ENCODE measurements at regions not wholly inside any gene's neighbourhood (a gene's known extent, or its start where the extent isn't known, plus 50 kb on each side); places are given as distances from the start of the nearest gene placed in this dataset.

GRCh38 chr2:88269836-88270235 is 99.7 kb downstream of the THNSL2 start:
- no peak for DNase-seq
- no peak overlapping the region for H3K27ac ChIP-seq (ENCODE audit: low read length in 2 of 2)
- Mint-ChIP-seq H3K27ac (no peak overlapping the region), H3K27me3 (peaks cover 10% of the 10 kb centered on the region), H3K4me1 (peaks cover 3% of the 10 kb centered on the region), H3K4me3 (no peak overlapping the region), H3K9me3 (ENCODE audit: insufficient read depth) (no peaks in the 10 kb centered on the region)
- H3K79me2 ChIP-seq (ENCODE audit: control insufficient read depth, insufficient read depth, low read length) = no peaks in the 10 kb centered on the region
- TF ChIP-seq CTCF (IDR thresholded peaks at IDR 0.05) (no peak), EZH2 (IDR thresholded peaks at IDR 0.05; ENCODE audit: borderline replicate concordance, insufficient read depth, low read depth, low read length, poor library complexity, severe bottlenecking) (no peak)
- H2AFZ ChIP-seq (ENCODE audit: insufficient read depth, low read depth, low read length, poor library complexity, severe bottlenecking) = no peak overlapping the region
- H3K36me3 ChIP-seq (replicated peaks in 1 of 2; ENCODE audit: control extremely low read depth in 1 of 2, control insufficient read depth in 1 of 2, extremely low read depth in 1 of 2, insufficient read depth in 2 of 2, low read length in 1 of 2) = no peaks in the 10 kb centered on the region
- H3K4me3 ChIP-seq (ENCODE audit: control extremely low read depth in 1 of 5, extremely low read depth in 1 of 5, insufficient read depth in 1 of 5, low read depth in 2 of 5, low read length in 4 of 5) = no peak overlapping the region
- no peaks in the 10 kb centered on the region for H3K27me3 ChIP-seq (replicated peaks in 1 of 4; ENCODE audit: control extremely low read depth in 1 of 4, control insufficient read depth in 3 of 4, insufficient read depth in 4 of 4, low read length in 3 of 4)
- H3K9ac ChIP-seq (ENCODE audit: low read length) = no peak overlapping the region
- H3K4me1 ChIP-seq (ENCODE audit: control insufficient read depth in 2 of 2, insufficient read depth in 2 of 2, low read length in 2 of 2) = no peaks in the 10 kb centered on the region
- no peak for ATAC-seq (ENCODE audit: low read depth)
- H4K20me1 ChIP-seq (ENCODE audit: control insufficient read depth, insufficient read depth, low read length, poor library complexity, severe bottlenecking) = no peaks in the 10 kb centered on the region
- CTCF ChIA-PET = no interaction called here
- intact Hi-C loops (cut with micrococcal nuclease) = no loop called here
- peaks cover 0 to 12% (median 0%) of the 10 kb centered on the region in 3 donors for H3K9me3 ChIP-seq (ENCODE audit: control extremely low read depth in 1 of 3, control insufficient read depth in 2 of 3, insufficient read depth in 1 of 3, low read length in 2 of 3)
- 88% methylated on average over 5 of the region's 5 CpGs for WGBS (ENCODE audit: insufficient coverage)
- POLR2A ChIA-PET = no interaction called here
- H3K4me2 ChIP-seq (replicated peaks; ENCODE audit: low read depth, low read length, poor library complexity, severe bottlenecking) = no peak overlapping the region

GRCh38 chr2:88265352-88266303 is 95.5 kb downstream of the THNSL2 start:
- intact Hi-C loops (cut with micrococcal nuclease) = no loop called here
- H3K27me3 Mint-ChIP-seq = peaks cover 21% of the 10 kb centered on the region
- H3K4me2 ChIP-seq (replicated peaks; ENCODE audit: low read depth, low read length, poor library complexity, severe bottlenecking) = no peak overlapping the region
- no peak for ATAC-seq (ENCODE audit: low read depth)
- no peaks in the 10 kb centered on the region for H3K9me3 Mint-ChIP-seq (ENCODE audit: insufficient read depth)
- ChIA-PET POLR2A (no interaction called here), CTCF (no interaction called here)
- no peak for TF ChIP-seq EZH2 (IDR thresholded peaks at IDR 0.05; ENCODE audit: borderline replicate concordance, insufficient read depth, low read depth, low read length, poor library complexity, severe bottlenecking)
- no peak for TF ChIP-seq CTCF (IDR thresholded peaks at IDR 0.05)
- H3K9ac ChIP-seq (ENCODE audit: low read length) = no peak overlapping the region
- H3K36me3 ChIP-seq (replicated peaks in 1 of 2; ENCODE audit: control extremely low read depth in 1 of 2, control insufficient read depth in 1 of 2, extremely low read depth in 1 of 2, insufficient read depth in 2 of 2, low read length in 1 of 2) = no peaks in the 10 kb centered on the region
- H3K9me3 ChIP-seq (ENCODE audit: control extremely low read depth in 1 of 3, control insufficient read depth in 2 of 3, insufficient read depth in 1 of 3, low read length in 2 of 3) = peaks cover 0 to 12% (median 0%) of the 10 kb centered on the region in 3 donors
- H3K4me1 Mint-ChIP-seq = peaks cover 3% of the 10 kb centered on the region
- no peaks in the 10 kb centered on the region for H3K4me1 ChIP-seq (ENCODE audit: control insufficient read depth in 2 of 2, insufficient read depth in 2 of 2, low read length in 2 of 2)
- H3K27ac ChIP-seq (ENCODE audit: low read length in 2 of 2) = no peak overlapping the region
- H3K4me3 ChIP-seq (ENCODE audit: control extremely low read depth in 1 of 5, extremely low read depth in 1 of 5, insufficient read depth in 1 of 5, low read depth in 2 of 5, low read length in 4 of 5) = no peak overlapping the region
- no peaks in the 10 kb centered on the region for H3K79me2 ChIP-seq (ENCODE audit: control insufficient read depth, insufficient read depth, low read length)
- no peak overlapping the region for H3K27ac Mint-ChIP-seq
- peaks cover 0 to 2% (median 0%) of the 10 kb centered on the region in 4 experiments for H3K27me3 ChIP-seq (replicated peaks in 1 of 4; ENCODE audit: control extremely low read depth in 1 of 4, control insufficient read depth in 3 of 4, insufficient read depth in 4 of 4, low read length in 3 of 4)
- H2AFZ ChIP-seq (ENCODE audit: insufficient read depth, low read depth, low read length, poor library complexity, severe bottlenecking) = no peak overlapping the region
- 71% methylated on average over 4 of the region's 8 CpGs for WGBS (ENCODE audit: insufficient coverage)
- H4K20me1 ChIP-seq (ENCODE audit: control insufficient read depth, insufficient read depth, low read length, poor library complexity, severe bottlenecking) = no peaks in the 10 kb centered on the region
- no peak overlapping the region for H3K4me3 Mint-ChIP-seq
- no peak for DNase-seq

Measured in B cell (primary cell).